HG02623 (cell line): ENCODE measurements at regions not wholly inside any gene's neighbourhood (a gene's known extent, or its start where the extent isn't known, plus 50 kb on each side); places are given as distances from the start of the nearest gene placed in this dataset.
"Not testable (repeated sequence)": the region's sequence is repeated elsewhere in the genome, so short reads cannot be mapped to it uniquely, and the experiment has no call there.

Experiments
- ATAC-seq: cut with Tn5 transposase; IDR thresholded peaks from one replicate; pipeline ENCODE4 v1.9.1; 2021; ENCODE audit warnings: moderate library complexity; ENCODE audit not compliant: unreplicated experiment

DNA sequence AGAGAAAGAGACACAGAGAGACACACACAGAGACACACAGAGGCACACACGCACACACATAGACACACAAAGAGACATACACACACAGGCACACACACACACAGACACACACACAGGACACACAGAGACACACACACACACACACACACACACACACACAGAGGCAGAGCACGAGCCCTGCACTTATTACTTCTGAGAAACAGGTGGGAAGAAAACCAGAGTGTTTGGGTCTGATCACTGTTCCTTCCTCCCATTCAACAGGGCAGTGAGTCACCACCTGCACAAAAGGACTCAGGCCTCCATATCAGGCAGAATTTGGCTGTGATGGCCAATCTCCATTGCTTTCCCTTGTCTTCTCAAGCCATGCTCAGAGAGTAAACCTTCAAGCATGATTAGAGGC lies 285.0 kb downstream of the ANAPC1 start:
- not testable (repeated sequence) for ATAC-seq

- not testable (repeated sequence) for ATAC-seq
These were observed 281.7 kb downstream of the ANAPC1 start for GRCh38 chr2:111602259-111602658.

DNA sequence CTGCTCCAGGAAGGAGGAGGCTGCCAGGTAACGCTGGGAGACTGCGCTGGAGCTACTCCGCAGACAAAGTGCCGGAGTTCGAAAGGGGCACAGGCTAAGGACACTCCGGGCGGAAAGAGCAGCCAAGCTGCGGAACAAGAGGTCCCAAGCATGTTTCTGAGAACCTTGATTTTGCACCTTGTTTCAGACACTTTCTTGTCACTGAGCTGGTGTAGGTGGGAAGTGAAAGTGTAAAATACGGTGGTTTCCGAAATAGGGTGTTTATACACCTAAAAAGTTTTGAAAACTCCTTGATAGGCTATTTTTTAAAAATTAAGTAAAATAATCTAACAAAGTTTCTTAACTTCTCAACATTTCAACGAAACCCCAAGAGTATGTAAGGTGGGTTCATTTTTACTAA lies 278.2 kb downstream of the ANAPC1 start:
- ATAC-seq, result not testable (repeated sequence)

- not testable (repeated sequence) for ATAC-seq
These were observed 277.4 kb downstream of the ANAPC1 start for GRCh38 chr2:111606632-111607031.

GRCh38 chr2:111609146-111609844 lies 274.7 kb downstream of the ANAPC1 start:
- not testable (repeated sequence) for ATAC-seq

DNA sequence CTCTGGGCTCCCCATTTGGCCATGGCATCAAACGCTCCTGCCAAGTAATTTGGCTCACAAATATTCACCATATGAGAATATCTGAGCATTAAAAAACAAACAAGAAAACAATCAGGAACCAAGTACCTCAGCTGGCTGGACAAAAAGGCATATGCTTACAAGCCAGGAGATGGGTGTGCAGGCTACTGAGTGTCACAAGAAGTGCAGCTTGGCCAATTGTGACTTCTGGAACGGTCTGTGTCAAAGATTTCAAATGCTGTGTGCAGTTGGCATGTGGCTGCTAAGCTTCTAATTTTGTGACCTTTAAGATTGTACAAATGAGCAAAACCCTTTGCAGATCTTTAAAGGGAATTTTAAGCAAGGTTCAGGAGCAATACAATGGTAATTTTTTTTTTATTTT lies 274.0 kb downstream of the ANAPC1 start:
- not testable (repeated sequence) for ATAC-seq

DNA sequence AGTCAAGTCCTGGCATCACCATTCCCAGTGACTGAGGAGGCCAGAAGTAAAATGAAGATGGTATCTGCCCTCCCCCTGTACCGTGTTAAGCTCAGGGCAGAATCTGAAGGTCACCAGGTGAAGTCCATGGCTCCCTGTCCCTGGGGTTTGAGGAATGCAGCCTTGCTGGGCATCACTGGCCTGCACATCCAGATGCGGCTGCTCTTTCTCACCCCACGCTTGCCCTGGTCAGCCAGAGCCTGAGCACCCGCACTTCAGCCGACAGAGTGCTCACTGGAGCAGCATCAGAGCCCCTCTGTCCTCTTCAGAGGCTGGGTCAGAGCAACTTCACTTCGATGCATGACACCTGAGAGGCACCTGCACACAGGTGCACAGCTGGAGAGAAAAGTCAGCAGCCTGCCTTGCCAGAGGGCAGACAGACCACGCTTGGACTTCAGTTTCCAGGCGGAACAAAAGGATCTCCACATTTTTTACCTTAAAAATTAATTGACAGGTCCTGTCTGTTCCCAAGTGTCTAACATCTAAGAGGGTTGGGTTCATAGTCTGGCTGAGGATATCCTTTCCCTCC lies 267.3 kb downstream of the ANAPC1 start:
- ATAC-seq, result no peak

DNA sequence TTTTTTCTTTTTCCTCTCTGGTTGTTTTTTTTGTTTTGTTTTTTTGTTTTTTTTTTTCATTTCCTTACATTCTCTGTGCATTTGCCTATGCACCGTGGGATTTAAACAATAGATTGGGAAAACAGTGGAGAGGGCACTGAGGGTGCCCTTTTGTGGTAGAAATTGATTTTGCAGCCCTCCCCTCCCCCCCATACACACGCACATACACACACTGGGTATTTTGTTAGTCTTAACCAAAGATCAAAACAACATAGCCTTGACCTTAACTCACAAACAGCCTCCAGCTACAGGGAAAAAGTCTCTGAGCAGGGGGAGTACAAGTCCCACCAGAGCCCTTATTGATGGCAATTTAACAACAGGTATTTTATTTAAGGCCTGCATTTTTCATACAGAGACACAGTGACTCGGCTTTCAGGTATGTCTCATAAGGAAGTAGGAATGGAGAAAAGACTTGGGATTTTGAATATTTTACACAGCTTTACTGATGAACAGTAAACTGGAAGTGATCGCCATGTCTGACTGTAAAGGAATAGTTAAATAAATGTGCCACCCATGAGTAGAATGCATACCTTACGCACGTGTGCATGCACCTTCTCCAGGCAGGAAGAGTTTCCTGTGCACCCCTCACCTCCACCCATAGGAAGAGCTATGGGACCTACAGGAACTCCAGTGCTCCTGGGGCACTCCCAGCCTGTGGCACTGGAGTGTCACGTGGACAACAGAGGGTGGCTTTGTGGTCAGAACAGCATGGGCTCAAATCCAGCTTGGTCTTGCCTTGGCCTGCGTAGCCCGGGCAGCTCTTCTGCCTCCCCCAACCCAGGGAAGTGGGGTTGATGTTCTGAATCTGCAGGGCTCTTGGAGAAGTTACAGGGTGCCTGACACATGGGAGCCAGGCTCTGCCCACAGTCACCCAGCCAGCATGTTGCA lies 266.4 kb downstream of the ANAPC1 start:
- ATAC-seq, result no peak

DNA sequence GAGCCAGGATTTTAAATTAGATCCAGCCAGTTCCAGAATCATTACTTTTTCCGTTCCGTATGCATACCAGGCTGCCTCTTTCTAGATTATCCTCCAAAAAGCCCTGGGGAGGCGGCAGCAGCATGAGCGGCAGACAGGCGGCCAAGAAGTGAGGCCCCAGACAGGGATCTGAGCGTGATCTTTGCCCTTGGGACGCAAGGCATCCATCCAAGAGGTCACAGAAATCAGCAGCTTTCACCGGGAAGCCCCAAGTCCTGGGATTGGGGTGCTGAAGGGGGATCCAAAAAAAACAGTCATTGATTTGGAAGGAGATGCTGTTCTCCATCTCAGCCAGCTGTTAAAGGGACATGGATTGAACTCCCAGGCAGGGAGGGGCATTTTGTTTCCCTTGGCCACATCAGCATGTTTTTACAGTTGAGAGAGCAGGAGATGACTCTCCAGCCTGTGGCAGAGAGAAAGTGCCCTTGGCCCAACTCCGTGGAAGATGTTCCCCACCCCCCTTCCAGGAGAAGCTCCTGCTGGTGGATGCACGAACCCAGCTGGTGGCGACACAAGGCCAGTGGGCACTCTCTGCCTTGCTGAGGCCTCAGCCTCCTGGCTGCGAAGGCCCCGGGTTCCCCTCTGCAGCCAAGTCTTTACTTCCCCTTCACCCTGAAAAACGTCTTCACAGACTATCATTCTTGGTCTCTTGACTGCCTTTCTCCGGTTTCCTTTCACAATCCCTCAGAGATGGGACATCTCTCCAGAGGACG lies 265.6 kb downstream of the ANAPC1 start:
- no peak for ATAC-seq

- ATAC-seq, result no peak
These were observed 264.8 kb downstream of the ANAPC1 start for GRCh38 chr2:111618978-111619902.

GRCh38 chr2:111620281-111620680 lies 263.7 kb downstream of the ANAPC1 start:
- ATAC-seq, result no peak

- ATAC-seq, result no peak
These were observed 261.1 kb downstream of the ANAPC1 start for GRCh38 chr2:111622859-111623258.

- no peak for ATAC-seq
These were observed 260.6 kb downstream of the ANAPC1 start for GRCh38 chr2:111623380-111623779.

DNA sequence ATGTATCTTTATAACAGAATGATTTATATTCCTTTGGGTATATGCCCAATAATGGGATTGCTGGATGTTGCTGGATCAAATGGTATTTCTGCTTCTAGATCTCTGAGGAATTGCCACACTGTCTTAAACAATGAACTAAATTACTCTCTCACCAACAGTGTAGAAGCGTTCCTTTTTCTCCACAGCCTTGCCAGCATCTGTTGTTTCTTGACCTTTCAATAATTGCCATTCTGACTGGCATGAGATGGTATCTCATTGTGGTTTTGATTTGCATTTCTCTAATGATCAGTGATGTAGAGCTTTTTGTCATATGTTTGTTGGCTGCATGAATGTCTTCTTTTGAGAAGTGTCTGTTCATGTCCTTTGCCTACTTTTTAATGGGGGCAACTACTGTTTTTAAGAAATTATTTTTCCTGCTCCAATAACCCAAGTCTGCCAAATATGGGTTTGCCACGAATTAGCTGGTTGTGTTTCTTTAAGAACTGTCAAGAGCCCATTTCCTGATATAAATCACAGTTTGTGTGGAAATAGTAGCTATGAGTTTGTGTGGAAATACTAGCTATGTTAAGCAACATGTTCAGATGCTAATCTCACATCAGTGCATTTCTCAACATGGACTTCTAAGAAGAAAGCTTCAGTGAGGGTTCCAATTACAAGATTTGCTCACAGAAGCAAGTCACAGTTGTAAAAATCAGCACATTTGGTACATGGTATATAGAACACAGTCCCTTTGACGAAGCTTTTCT lies 259.4 kb downstream of the ANAPC1 start:
- no peak for ATAC-seq

GRCh38 chr2:111625157-111625537 lies 258.8 kb downstream of the ANAPC1 start:
- not testable (repeated sequence) for ATAC-seq

GRCh38 chr2:111626037-111626864 lies 257.7 kb downstream of the ANAPC1 start:
- ATAC-seq, result no peak

GRCh38 chr2:111626865-111627163 lies 257.2 kb downstream of the ANAPC1 start:
- no peak for ATAC-seq

- no peak for ATAC-seq
These were observed 256.7 kb downstream of the ANAPC1 start for GRCh38 chr2:111627256-111627655.

DNA sequence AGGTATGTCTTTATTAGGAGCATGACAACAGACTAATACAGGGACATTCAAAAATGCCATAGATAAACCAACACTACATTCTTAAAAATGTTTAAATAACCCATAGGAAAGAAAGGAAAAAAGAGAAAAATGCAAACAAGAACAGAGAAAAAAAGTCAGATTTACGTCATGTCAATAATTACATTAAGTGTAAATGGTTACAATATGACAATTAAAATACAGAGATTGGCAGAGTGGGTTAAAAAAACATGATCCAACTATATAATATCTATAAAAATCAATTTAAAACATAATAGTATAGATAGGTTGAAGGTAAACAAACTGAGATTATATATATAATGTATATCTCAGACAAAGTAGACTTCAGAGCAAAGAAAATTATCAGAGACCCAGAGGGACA lies 255.8 kb downstream of the ANAPC1 start:
- no peak for ATAC-seq
